ENCODE measurements at regions not wholly inside any gene's neighbourhood (a gene's known extent, or its start where the extent isn't known, plus 50 kb on each side); places are given as distances from the start of the nearest gene placed in this dataset.
"Not testable (repeated sequence)": the region's sequence is repeated elsewhere in the genome, so short reads cannot be mapped to it uniquely, and the experiment has no call there.

- no peak for DNase-seq
These were observed 83.2 kb downstream of the RFLNA start for GRCh38 chr12:124377981-124378509.

GRCh38 chr12:124376435-124376834 lies 81.5 kb downstream of the RFLNA start:
- no peak for DNase-seq

GRCh38 chr12:124375789-124376175 lies 80.9 kb downstream of the RFLNA start:
- DNase-seq, result no peak

GRCh38 chr12:124375141-124375788 lies 80.4 kb downstream of the RFLNA start:
- no peak for DNase-seq

GRCh38 chr12:124374567-124374966 lies 79.7 kb downstream of the RFLNA start:
- no peak for DNase-seq

- DNase-seq, result no peak
These were observed 79.3 kb downstream of the RFLNA start for GRCh38 chr12:124374147-124374546.

GRCh38 chr12:124373701-124374100 lies 78.8 kb downstream of the RFLNA start:
- DNase-seq, result not testable (repeated sequence)

GRCh38 chr12:124372831-124373230 lies 77.9 kb downstream of the RFLNA start:
- no peak for DNase-seq

- no peak for DNase-seq
These were observed 77.2 kb downstream of the RFLNA start for GRCh38 chr12:124371970-124372555.

- no peak for DNase-seq
These were observed 76.5 kb downstream of the RFLNA start for GRCh38 chr12:124371366-124371765.

GRCh38 chr12:124370851-124371250 lies 76.0 kb downstream of the RFLNA start:
- DNase-seq, result no peak

GRCh38 chr12:124370384-124370783 lies 75.5 kb downstream of the RFLNA start:
- DNase-seq, result no peak

GRCh38 chr12:124369827-124370378 lies 75.0 kb downstream of the RFLNA start:
- peak in 1 of 2 donors; percentile 49 for DNase-seq

GRCh38 chr12:124369055-124369826 lies 74.3 kb downstream of the RFLNA start:
- peak; percentile 82 to 88 for DNase-seq

GRCh38 chr12:124368421-124369032 lies 73.6 kb downstream of the RFLNA start:
- DNase-seq, result peak in 1 of 2 donors; percentile 31

- peak; percentile 58 to 74 for DNase-seq
These were observed 71.0 kb downstream of the RFLNA start for GRCh38 chr12:124365726-124366430.
